K562 (cell line): ENCODE measurements at regions not wholly inside any gene's neighbourhood (a gene's known extent, or its start where the extent isn't known, plus 50 kb on each side); places are given as distances from the start of the nearest gene placed in this dataset.

Source experiments
- ATAC-seq: fragments of 200-7000 bp; cut with Tn5 transposase; 3 replicates; pipeline ENCODE4 v1.9.1; 2020; ENCODE audit warnings: moderate library complexity
- BruUV-seq: library from RNA; stranded (reverse); fragments of 400-500 nt; replicated peaks from 2 replicates; lab custom pipeline; 2021; lab: Mats Ljungman, UMichigan
- CTCF ChIA-PET: fragments of 300-600 bp; formaldehyde crosslinking; extraction: SDS; loops from one replicate; lab custom pipeline; 2021; ENCODE audit warnings: low intra/inter-chr PET ratio; lab: Yijun Ruan, JAX
- POLR2A ChIA-PET: fragments of 300-600, 350-650 bp; sonication (Branson Sonifier 250); formaldehyde crosslinking; extraction: SDS; loops from one replicate; lab custom pipeline; 2021; ENCODE audit warnings: antibody characterized with exemption, inconsistent platforms; lab: Yijun Ruan, JAX
- DNase-seq, 4 experiments: peaks; one replicate each; pipeline versions ENCODE4 v3.0.0 to v3.0.0-alpha.2; 2011 to 2018; ENCODE audit warnings: low spot score in 3 of 4, mixed read lengths in 3 of 4; ENCODE audit errors: extremely low read depth in 1 of 4
- FAIRE-seq: peaks from 2 replicates; lab custom pipeline; 2011; peaks lifted over from hg19 to GRCh38; lab: Jason Lieb, UNC
- H2AFZ ChIP-seq: 2 replicates; pipeline ENCODE4 v1.6.0; 2011; ENCODE audit warnings: low read depth, low read length, control low read depth, inconsistent platforms
- H3K27ac ChIP-seq: fragments of 200-600 bp; 3 replicates; pipeline ENCODE4 v1.8.0; 2011; ENCODE audit warnings: low read depth, mild to moderate bottlenecking, control low read depth, inconsistent platforms, low read length, moderate library complexity, mixed read lengths; ENCODE audit errors: extremely low read depth
- H3K27me3 ChIP-seq, 2 experiments: fragments of 300-600 bp in 1 of 2; 2 replicates in 1 of 2; 3 replicates in 1 of 2; pipeline versions ENCODE4 v1.6.0 to v1.8.0; 2011; ENCODE audit warnings: inconsistent platforms in 2 of 2, low read length in 2 of 2, mild to moderate bottlenecking in 1 of 2, mixed read lengths in 1 of 2, moderate library complexity in 1 of 2; ENCODE audit not compliant: control insufficient read depth in 2 of 2, insufficient read depth in 2 of 2
- H3K36me3 ChIP-seq: fragments of 300-600 bp; 3 replicates; pipeline ENCODE4 v1.8.0; 2011; ENCODE audit warnings: mild to moderate bottlenecking, low read length, inconsistent platforms; ENCODE audit not compliant: control insufficient read depth, insufficient read depth
- H3K4me1 ChIP-seq, 2 experiments: fragments of 200-600 bp in 1 of 2; replicated peaks in 1 of 2; 2 replicates in 1 of 2; 3 replicates in 1 of 2; pipeline versions ENCODE4 v1.5.1 to v1.8.0; 2011; ENCODE audit warnings: inconsistent platforms in 2 of 2, low read length in 2 of 2, mild to moderate bottlenecking in 1 of 2, mixed read lengths in 1 of 2, moderate library complexity in 1 of 2; ENCODE audit not compliant: control insufficient read depth in 2 of 2, insufficient read depth in 2 of 2
- H3K4me2 ChIP-seq: 2 replicates; pipeline ENCODE4 v1.6.1; 2011; ENCODE audit warnings: low read length, control low read depth, inconsistent platforms, mixed read lengths; ENCODE audit not compliant: insufficient read depth
- H3K4me3 ChIP-seq: fragments of 200-600 bp; sonication (generic), shearing (Covaris generic); 2 replicates; pipeline ENCODE4 v1.5.1; 2016; ENCODE audit warnings: control low read depth, inconsistent platforms
- H3K79me2 ChIP-seq: fragments of 200-600 bp; 3 replicates; pipeline ENCODE4 v1.8.0; 2011; ENCODE audit warnings: low read length, inconsistent platforms; ENCODE audit not compliant: control insufficient read depth, insufficient read depth
- H3K9ac ChIP-seq, 2 experiments: 2 replicates each; pipeline versions ENCODE4 v1.6.0 to v1.6.1; 2011; ENCODE audit warnings: low read depth in 2 of 2, low read length in 2 of 2, control low read depth in 1 of 2, inconsistent platforms in 1 of 2, mild to moderate bottlenecking in 1 of 2, mixed read lengths in 1 of 2; ENCODE audit not compliant: insufficient read depth in 1 of 2
- H3K9me1 ChIP-seq: one replicate; pipeline ENCODE4 v1.6.0; 2011; ENCODE audit warnings: inconsistent platforms, mild to moderate bottlenecking, low read length, moderate library complexity; ENCODE audit not compliant: control insufficient read depth, insufficient read depth
- H3K9me3 ChIP-seq: replicated peaks from 2 replicates; pipeline ENCODE4 v1.5.1; 2011; ENCODE audit warnings: low read depth, low read length, inconsistent platforms; ENCODE audit not compliant: control insufficient read depth, insufficient read depth
- H4K20me1 ChIP-seq: replicated peaks from 2 replicates; pipeline ENCODE4 v1.6.1; 2011; ENCODE audit warnings: low read length, inconsistent platforms, mixed read lengths; ENCODE audit not compliant: control insufficient read depth, insufficient read depth
- CTCF ChIP-seq, 3 experiments: IDR thresholded peaks in 2 of 3; conservative IDR thresholded peaks in 1 of 3; 2 replicates each; pipeline ENCODE4 v1.5.1; 2011 to 2012; ENCODE audit warnings: low read length in 3 of 3, mild to moderate bottlenecking in 3 of 3, control low read depth in 2 of 3, improper control_type of control experiment in 1 of 3, inconsistent platforms in 1 of 3, low read depth in 1 of 3, mixed read lengths in 1 of 3, moderate library complexity in 1 of 3; ENCODE audit not compliant: insufficient read depth in 2 of 3
- DEAF1 ChIP-seq: fragments of 450-650 bp; formaldehyde crosslinking; IDR thresholded peaks from 2 replicates; pipeline ENCODE4 v1.4.0; 2020; ENCODE audit warnings: mild to moderate bottlenecking, moderate library complexity
- FIP1L1 ChIP-seq: fragments of 200-400 bp; formaldehyde crosslinking; IDR thresholded peaks from 2 replicates; pipeline ENCODE4 v1.6.1; 2018; ENCODE audit warnings: mild to moderate bottlenecking, low read depth, low read length; ENCODE audit not compliant: poor library complexity, severe bottlenecking
- RAD21 ChIP-seq, 2 experiments: fragments of 250-450 bp in 1 of 2; fragments of 450-650 bp in 1 of 2; sonication (Bioruptor Pico) in 1 of 2; formaldehyde crosslinking in 1 of 2; IDR thresholded peaks in 1 of 2; conservative IDR thresholded peaks in 1 of 2; 2 replicates each; pipeline versions ENCODE4 v1.4.0 to v1.8.0; 2020 to 2022; ENCODE audit warnings: mild to moderate bottlenecking in 2 of 2, moderate library complexity in 1 of 2
- RBFOX2 ChIP-seq: fragments of 200-400 bp; formaldehyde crosslinking; IDR thresholded peaks from 2 replicates; pipeline ENCODE4 v1.6.1; 2017; ENCODE audit warnings: low read depth, mild to moderate bottlenecking, low read length, moderate library complexity
- SMC3 ChIP-seq: conservative IDR thresholded peaks from 2 replicates; pipeline ENCODE4 v1.6.1; 2011; ENCODE audit warnings: low read depth, low read length, improper control_type of control experiment; ENCODE audit not compliant: insufficient read depth
- ZNF263 ChIP-seq: sonication (generic); formaldehyde crosslinking; IDR thresholded peaks from 2 replicates; pipeline ENCODE4 v1.8.0; 2022; ENCODE audit warnings: mild to moderate bottlenecking, missing genetic modification reagents, borderline replicate concordance
- ZNF717 ChIP-seq: fragments of 250-450 bp; sonication (Bioruptor Pico); IDR thresholded peaks from 2 replicates; pipeline ENCODE4 v1.5.0; 2021
- WGBS: fragments of 100-300 bp; shearing (Covaris generic); methylation state at CpG from one replicate; pipeline ENCODE4 v1.1.6; 2016; ENCODE audit warnings: low coverage, mixed read lengths; ENCODE audit not compliant: insufficient coverage; ENCODE audit errors: missing lambda C conversion rate; 5-methylcytosine and 5-hydroxymethylcytosine counted together
- in situ Hi-C: fragments of 300-500 bp; cut with MboI; formaldehyde crosslinking; loops from 4 replicates; pipeline ENCODE4 v1.15.0; 2018; ENCODE audit warnings: inconsistent platforms, mixed read lengths
- intact Hi-C: fragments of 100-400 bp; cut with micrococcal nuclease; formaldehyde crosslinking; loops from 2 replicates; pipeline ENCODE4 v1.14.2; 2022

DNA sequence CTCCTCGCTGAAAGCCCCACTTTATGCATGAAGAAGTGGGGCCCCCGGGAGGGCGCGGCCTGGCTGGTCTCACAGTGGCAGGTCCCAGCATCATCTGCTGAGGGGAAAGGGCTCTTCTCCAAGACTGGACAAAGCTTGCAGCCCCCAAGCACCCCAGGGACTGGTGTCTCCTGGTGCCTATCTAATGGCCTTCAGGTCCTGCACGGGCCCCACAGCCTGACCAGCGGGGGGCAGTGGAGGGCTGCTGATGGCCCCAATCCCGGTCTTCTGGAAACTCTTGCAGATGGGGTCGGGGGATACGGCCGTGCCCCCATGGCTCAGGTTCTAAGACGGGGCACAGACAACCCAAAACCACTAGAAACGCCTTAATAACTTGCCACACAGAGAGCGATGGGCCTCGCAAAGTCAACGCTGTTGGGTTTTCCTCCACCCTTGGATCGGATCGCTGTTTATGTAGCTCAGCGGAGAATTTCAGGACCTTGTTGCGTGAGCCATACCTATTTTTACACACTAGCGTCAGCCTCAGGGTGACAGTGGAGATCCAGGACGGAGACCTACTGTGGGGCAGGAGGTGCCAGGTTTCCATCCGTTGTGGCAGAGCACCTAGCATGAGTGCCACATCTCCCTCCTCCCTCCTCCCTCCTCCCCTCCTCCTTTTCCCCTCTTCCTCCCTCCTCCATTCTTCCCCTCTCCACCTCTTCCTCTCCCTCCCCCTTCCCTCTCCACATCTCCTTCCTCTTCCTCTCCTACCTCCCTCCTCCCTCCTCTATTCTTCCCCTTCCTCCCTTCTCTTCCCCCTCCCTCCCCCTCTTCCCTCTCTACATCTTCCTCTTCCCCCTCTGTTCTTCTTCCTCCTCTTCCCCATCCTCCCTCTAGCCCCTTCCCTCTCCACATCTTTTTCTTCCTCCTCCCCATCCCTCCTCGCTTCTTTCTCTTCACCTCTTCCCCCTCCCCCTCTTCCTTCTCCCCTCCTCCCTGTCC, 79.3 kb upstream of the ALDH1L1 start:
- Histone ChIP-seq H3K79me2 (no peaks in the 10 kb centered on the region), H3K27me3 (peaks cover 0 to 30% of the 10 kb centered on the region in 2 experiments; a peak in 2 of 5 replicates), H3K4me2 (no peak overlapping the region), H2AFZ (no peak overlapping the region), H4K20me1 (no peaks in the 10 kb centered on the region), H3K4me1 (peaks cover 4 to 5% of the 10 kb centered on the region in 2 experiments; a peak in 3 of 5 replicates), H3K36me3 (no peaks in the 10 kb centered on the region), H3K9me3 (no peaks in the 10 kb centered on the region), H3K4me3 (no peak overlapping the region), H3K27ac (no peak overlapping the region; the same call in 2 of the 3 replicates), H3K9me1 (no peaks in the 10 kb centered on the region), H3K9ac (no peak overlapping the region)
- BruUV-seq, result no TSS peak
- FAIRE-seq (no peak), DNase-seq (peak; percentile 37 to 52 (median 40)), ATAC-seq (peak; percentile 81)
- ChIA-PET CTCF (interaction anchor here (0.9 kb wide), 1 partner anchor 130 kb away, joined by 3 read pairs; no protein-coding TSS in a partner anchor), POLR2A (no interaction called here)
- intact Hi-C loops, result loop anchor here (1.0 to 2.0 kb wide), 2 partner anchors 97 to 130 kb away; partner anchors contain the start of gene KLF15
- in situ Hi-C loops, result no loop called here
- 17% methylated on average over 8 of the region's 23 CpGs for WGBS
- TF ChIP-seq ZNF717 (CRISPR knock-in tag), result no peak
- TF ChIP-seq FIP1L1, result no peak
- peak; percentile 47; the same call in 1 of the 2 replicates for TF ChIP-seq DEAF1 (CRISPR knock-in tag)
- peak; percentile 70 to 80 for TF ChIP-seq RAD21 (CRISPR knock-in tag; conservative IDR thresholded peaks at IDR 0.05 in 1 of 2, IDR thresholded peaks at IDR 0.05 in 1 of 2)
- peak; percentile 52 to 60 (median 58) for TF ChIP-seq CTCF (IDR thresholded peaks at IDR 0.05 in 2 of 3, conservative IDR thresholded peaks at IDR 0.05 in 1 of 3; ENCODE audit: insufficient read depth in 2 of 3, low read depth in 1 of 3, low read length in 3 of 3)
- peak; percentile 94 for TF ChIP-seq ZNF263 (CRISPR knock-in tag)
- TF ChIP-seq SMC3, result peak; percentile 39; the same call in 1 of the 2 replicates
- peak; percentile 31; the same call in 1 of the 2 replicates for TF ChIP-seq RBFOX2
